Tongue (tissue), 1 donor: ENCODE measurements at regions not wholly inside any gene's neighbourhood (a gene's known extent, or its start where the extent isn't known, plus 50 kb on each side); places are given as distances from the start of the nearest gene placed in this dataset.

Experiments used
- DNase-seq: peaks from one replicate; pipeline ENCODE4 v3.0.0-alpha.2; 2015

DNA sequence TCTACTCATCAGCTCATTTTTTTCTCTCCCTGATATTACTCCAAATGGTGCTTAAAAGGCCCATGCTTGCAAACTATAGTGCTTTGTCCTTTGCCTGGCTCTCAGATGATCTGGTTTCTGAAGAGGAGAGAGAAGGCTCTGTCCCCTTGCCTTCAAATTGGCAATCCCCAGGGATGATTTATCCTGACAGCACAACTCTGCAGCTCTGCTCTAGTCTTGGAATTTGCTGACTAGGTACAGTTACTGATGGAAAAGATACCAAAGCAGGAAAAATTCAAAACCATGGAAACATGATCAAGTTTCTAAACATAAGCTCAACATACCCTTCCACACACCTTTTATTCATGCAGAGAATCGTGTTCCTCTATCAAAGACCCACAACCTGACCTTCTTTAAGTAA lies 106.7 kb upstream of the CADPS start:
- DNase-seq: no peak

GRCh38 chr3:62982795-62983455 lies 107.7 kb upstream of the CADPS start:
- DNase-seq: no peak

DNA sequence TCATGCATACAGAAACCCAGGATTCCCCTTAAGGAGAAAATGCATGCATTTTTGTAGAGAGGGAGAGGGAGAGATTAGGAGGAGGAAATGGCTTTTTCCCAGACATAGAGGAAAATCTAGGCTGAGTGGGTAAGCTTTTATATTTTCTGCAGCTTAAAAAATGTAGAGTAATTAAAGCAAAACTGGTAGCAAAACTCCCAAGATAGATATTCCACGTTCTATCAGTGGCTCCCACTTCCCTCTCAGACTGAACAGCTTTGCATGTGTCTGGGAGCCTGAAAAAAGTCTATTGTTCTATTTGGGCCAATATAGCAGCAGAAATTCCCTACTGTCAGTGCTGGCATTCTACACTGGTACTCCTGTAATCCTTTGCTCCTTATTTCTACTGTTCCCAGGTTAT lies 110.8 kb upstream of the CADPS start:
- no peak for DNase-seq

GRCh38 chr3:62987721-62988120 lies 112.5 kb upstream of the CADPS start:
- DNase-seq: no peak

DNA sequence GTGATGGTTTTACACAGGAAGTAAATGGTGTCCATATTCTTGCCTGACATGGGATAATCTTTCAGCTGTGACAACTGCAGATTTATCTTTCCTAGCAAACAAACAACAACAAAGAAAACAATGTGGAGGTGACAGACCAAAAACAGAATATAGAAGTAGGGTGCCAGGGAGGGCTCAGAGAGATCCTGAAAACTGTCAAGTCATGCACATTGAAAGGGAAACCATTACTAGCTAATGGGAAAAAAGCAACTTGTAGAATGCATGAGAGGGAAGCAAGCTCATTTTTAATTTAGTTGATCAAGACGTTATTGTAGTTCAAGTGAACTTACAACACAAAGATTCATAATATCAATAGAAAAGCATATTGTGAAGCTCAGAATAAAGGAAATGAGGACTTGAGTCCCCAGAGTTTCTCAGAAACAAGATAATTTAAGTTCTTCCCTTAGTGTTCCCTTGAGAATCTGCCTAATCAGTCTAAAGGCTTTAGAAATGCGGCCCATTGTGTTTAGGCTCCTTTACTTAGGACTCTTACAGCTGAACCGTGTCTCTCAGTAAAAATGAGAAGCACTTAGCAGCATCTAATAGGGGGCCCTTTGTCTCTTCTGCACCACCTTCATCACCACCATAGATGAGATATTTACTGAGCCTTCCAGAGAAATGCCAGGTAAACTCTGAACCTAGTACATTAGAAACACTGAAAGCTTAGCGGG lies 115.6 kb upstream of the CADPS start:
- DNase-seq: no peak

GRCh38 chr3:62992520-62992919 lies 117.3 kb upstream of the CADPS start:
- no peak for DNase-seq

DNA sequence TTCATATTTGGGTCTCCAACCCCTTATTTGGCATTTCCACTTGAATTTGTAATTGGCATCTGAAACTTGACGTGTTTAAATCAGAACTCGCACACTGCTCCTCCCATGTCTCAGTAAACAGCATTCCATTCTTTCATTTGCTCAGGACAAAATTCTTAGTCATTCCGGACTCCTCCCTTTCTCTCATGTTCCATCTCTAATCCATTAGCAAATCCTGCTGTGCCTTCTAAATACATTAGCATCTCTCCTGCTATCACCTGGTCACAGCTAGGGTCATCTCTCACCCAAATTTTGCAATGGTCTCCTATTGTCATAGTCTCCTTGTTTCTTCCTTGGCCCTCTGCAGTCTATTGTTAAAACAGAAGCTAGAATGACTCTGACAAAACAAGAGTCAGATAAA lies 119.9 kb upstream of the CADPS start:
- DNase-seq: no peak

- no peak for DNase-seq
Observed at GRCh38 chr3:62995530-62995929, 120.3 kb upstream of the CADPS start.

- no peak for DNase-seq
Observed at GRCh38 chr3:62997369-62997768, 122.2 kb upstream of the CADPS start.

DNA sequence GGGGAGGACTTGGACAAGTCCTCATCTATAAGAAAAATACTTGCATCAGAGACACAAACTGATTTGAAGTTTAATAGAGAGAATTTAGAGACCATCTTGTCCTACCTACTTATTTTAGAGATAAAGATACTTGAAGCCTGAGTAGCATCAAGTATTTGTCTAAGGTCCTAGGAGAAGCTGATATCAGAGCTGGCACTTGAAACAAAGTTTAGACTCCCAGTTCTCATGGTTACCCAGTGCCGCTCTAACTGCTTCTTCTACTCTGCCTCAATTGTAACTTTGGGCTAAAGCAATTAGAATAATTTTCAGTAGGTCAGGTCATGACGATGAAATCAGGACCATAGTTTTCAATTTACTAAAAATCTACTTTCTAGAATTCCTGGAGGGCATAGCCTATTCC lies 123.9 kb upstream of the CADPS start:
- DNase-seq: no peak

DNA sequence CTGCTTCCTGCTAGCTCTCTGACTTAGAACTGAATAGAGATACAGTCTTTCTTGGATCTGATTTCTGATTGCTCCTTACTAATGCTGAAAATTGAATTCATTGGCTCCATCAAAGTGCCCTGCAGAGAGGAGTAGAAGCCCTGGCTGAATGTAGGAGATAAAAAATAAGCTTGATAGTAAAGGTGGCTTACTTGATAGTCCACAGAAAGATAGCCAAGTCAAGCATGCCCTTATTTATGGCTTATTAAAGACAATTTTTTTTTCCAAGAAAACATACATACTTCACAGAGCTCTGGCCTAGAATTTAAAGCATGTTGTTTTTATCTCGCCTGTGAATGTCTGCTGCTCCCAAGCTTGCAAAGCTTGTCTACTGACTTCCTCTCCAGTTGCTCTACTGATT lies 124.6 kb upstream of the CADPS start:
- no peak for DNase-seq

DNA sequence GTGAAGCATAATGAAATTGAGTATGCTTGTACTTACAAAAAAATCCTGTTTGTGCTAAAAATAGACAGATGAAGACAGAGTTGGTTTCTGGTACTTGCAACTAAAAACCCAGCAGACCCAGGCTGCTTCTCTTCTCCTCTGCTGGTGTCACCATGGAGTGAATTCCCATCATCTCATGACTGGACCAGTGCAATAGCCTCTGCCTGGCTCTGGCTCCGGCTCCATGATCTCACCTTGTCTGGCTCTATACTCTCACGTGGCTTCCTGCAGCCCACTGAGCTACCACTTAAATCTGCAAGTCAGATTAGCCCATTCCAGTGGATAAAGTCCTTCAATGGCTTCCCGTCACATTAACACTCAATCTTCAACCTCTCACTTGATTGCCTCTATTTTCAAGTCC lies 129.2 kb upstream of the CADPS start:
- no peak for DNase-seq

GRCh38 chr3:63015614-63016309 lies 140.5 kb upstream of the CADPS start:
- peak; percentile 49 for DNase-seq

GRCh38 chr3:63022114-63022513 lies 146.9 kb upstream of the CADPS start:
- DNase-seq: no peak

- no peak for DNase-seq
Observed at GRCh38 chr3:63026722-63027121, 151.5 kb upstream of the CADPS start.

DNA sequence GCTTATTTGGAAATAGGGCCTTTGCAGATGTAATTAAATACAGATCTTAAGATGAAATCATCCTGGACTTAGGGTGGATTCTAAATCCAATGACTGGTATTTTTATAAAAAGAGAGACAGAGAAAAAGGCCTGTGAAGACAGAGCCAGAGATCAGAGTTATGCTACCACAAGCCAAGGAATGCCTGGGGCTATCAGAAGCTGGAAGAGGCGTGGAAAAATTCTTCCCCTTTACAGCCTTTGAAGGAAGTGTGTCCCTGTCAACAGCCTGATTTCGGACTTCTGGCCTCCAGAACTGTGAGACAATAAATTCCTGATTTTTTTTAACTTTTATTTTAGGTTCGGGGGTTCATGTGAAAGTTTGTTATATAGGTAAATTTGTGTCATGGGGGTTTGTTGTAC lies 154.1 kb upstream of the CADPS start:
- no peak for DNase-seq

GRCh38 chr3:63029921-63030320 lies 154.7 kb upstream of the CADPS start:
- DNase-seq: no peak

GRCh38 chr3:63030666-63031065 lies 155.4 kb upstream of the CADPS start:
- DNase-seq: no peak

DNA sequence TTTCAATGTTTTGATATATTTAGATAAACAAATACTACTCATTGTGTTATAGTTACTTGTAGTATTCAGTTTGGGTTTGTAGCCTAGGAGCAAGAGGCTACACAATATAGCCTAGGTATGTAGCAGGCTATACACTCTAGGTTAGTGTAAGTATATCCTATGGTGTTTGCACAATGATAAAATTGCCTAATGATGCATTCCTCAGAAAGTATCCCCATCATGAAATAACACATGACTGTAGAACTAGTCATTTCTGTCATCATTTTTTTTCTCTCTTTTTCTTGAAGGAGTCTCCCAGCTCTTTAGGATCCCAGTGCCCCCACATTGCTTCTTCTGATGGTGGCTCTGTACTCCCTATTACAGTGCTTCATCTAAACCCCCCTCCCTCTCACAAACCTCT lies 157.7 kb upstream of the CADPS start:
- no peak for DNase-seq

GRCh38 chr3:63034101-63034500 lies 158.9 kb upstream of the CADPS start:
- DNase-seq: no peak

DNA sequence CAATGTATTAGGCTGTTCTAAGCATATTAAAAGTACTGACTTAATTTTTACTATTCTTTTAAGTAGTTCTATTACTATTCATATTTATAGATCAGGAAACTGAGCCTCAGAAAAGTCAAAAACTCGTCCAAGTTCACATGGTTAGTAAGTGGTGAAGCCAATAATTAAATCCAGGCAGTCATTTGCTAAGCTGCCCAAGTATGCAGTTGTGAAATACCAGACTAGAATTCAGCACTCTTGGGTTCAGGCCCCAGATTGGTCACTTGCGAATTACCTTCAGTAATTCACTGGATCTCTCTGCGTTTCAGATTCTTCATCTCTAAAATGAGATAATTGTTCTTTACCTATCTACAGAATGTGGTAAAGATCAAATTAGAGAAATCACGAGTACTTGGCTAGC lies 161.9 kb upstream of the CADPS start:
- no peak for DNase-seq

DNA sequence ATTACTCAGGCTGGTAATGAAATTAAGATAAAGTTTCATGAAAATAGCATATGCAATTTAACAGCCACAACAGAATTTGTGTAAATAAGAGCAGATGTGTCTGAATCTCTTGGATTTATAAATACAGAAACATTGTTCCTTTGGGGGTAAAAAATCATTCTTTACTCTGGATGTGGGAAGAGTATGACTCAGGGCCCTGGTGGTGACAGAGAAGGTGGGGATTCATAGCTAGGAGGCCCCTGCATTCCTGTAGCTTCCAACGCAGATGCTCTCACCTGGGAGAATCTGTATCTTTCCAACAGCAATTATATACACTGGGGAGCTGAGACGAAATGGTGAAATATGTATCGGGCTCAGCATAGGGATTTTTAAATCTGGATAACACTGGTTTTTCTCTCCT lies 167.6 kb upstream of the CADPS start:
- no peak for DNase-seq

DNA sequence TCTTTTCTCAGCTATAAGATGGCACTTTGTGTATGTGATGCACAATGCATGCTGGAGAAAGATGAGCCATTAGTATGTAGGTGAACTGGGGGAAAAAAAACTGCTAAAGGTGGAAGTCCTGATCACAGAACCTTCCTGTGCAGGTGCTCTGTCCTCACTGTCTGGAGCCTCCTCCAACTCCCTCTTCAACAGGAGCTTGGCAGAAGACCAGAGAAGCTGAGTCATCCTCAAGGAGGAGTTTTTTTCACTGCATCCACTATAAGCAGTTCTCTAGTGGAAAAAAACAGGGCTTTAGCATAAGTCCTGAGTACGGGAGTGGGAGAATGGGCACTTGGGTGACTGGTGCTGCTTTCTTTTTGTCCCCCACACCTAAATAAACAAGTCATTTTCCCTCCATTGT lies 168.4 kb upstream of the CADPS start:
- no peak for DNase-seq

GRCh38 chr3:63046152-63046551 lies 170.9 kb upstream of the CADPS start:
- no peak for DNase-seq
